Panc1 (cell line): ENCODE measurements at regions not wholly inside any gene's neighbourhood (a gene's known extent, or its start where the extent isn't known, plus 50 kb on each side); places are given as distances from the start of the nearest gene placed in this dataset.

ENCODE experiments used
- ATAC-seq: fragments of 200-7000 bp; cut with Tn5 transposase; 2 replicates; pipeline ENCODE4 v1.9.1; 2020; ENCODE audit warnings: mild to moderate bottlenecking, moderate library complexity
- BruUV-seq: library from RNA; stranded (reverse); fragments of 400-500 nt; replicated peaks from 2 replicates; lab custom pipeline; 2021; lab: Mats Ljungman, UMichigan
- CTCF ChIA-PET: fragments of 300-600 bp; sonication (Branson Sonifier 250); formaldehyde crosslinking; loops from one replicate; lab custom pipeline; 2022; ENCODE audit warnings: antibody characterized with exemption; lab: Charles Lee
- POLR2A ChIA-PET: fragments of 300-600 bp; sonication (Branson Sonifier 250); formaldehyde crosslinking; loops from one replicate; lab custom pipeline; 2022; ENCODE audit warnings: antibody characterized with exemption; lab: Charles Lee
- DNase-seq: peaks from one replicate; pipeline ENCODE4 v3.0.0-alpha.2; 2010; ENCODE audit warnings: low read depth, low spot score
- H3K27ac ChIP-seq: 2 replicates; pipeline ENCODE4 v1.5.1; 2011; ENCODE audit warnings: mild to moderate bottlenecking, low read length, inconsistent platforms
- H3K27me3 ChIP-seq: fragments of 200-500 bp; sonication (Bioruptor generic); 2 replicates; pipeline ENCODE4 v1.6.0; 2014; ENCODE audit warnings: low read length, inconsistent platforms; ENCODE audit not compliant: control insufficient read depth, insufficient read depth
- H3K36me3 ChIP-seq: fragments of 200-500 bp; sonication (Bioruptor generic); 2 replicates; pipeline ENCODE4 v1.5.1; 2014; ENCODE audit warnings: inconsistent platforms, mild to moderate bottlenecking, low read length, moderate library complexity; ENCODE audit not compliant: control insufficient read depth, insufficient read depth
- H3K4me1 ChIP-seq: 2 replicates; pipeline ENCODE4 v1.5.1; 2011; ENCODE audit warnings: inconsistent platforms, mild to moderate bottlenecking, low read length, moderate library complexity; ENCODE audit not compliant: control insufficient read depth, insufficient read depth
- H3K4me3 ChIP-seq, 2 experiments: 2 replicates each; pipeline ENCODE4 v1.5.1; 2011 to 2012; ENCODE audit warnings: low read depth in 2 of 2, low read length in 2 of 2, mild to moderate bottlenecking in 2 of 2, inconsistent platforms in 1 of 2, moderate library complexity in 1 of 2
- H3K9me3 ChIP-seq: fragments of 200-500 bp; sonication (Bioruptor generic); 2 replicates; pipeline ENCODE4 v1.5.1; 2014; ENCODE audit warnings: low read depth, mild to moderate bottlenecking, inconsistent platforms, low read length, moderate library complexity; ENCODE audit not compliant: control insufficient read depth, insufficient read depth
- POLR2AphosphoS5 ChIP-seq: IDR thresholded peaks from 2 replicates; pipeline ENCODE4 v1.6.1; 2012; ENCODE audit warnings: mild to moderate bottlenecking, low read depth, low read length, moderate library complexity
- REST ChIP-seq, 2 experiments: IDR thresholded peaks; 2 replicates each; pipeline ENCODE4 v1.6.1; 2011 to 2012; ENCODE audit warnings: low read depth in 2 of 2, control low read depth in 1 of 2, low read length in 1 of 2, mild to moderate bottlenecking in 1 of 2, moderate library complexity in 1 of 2; ENCODE audit not compliant: insufficient read depth in 1 of 2
- SIN3A ChIP-seq: IDR thresholded peaks from 2 replicates; pipeline ENCODE4 v1.6.1; 2012; ENCODE audit warnings: low read depth, mild to moderate bottlenecking, low read length, moderate library complexity, borderline replicate concordance; ENCODE audit not compliant: insufficient read depth
- TCF7L2 ChIP-seq: IDR thresholded peaks from 2 replicates; pipeline ENCODE4 v1.6.1; 2011; ENCODE audit warnings: mild to moderate bottlenecking, low read depth, low read length, inconsistent platforms
- in situ Hi-C: cut with HindIII; loops from 2 replicates; pipeline ENCODE4 v1.10.0; 2016; ENCODE audit warnings: low sequenced_read_pairs, low pct_unique_long_range_greater_than_20kb
- intact Hi-C: fragments of 100-400 bp; cut with micrococcal nuclease; formaldehyde crosslinking; loops from one replicate; pipeline ENCODE4 v1.10.0; 2022; ENCODE audit not compliant: unreplicated experiment
- TF ChIP-seq, protein P1 (sequence below): fragments of 450-650 bp; IDR thresholded peaks from 2 replicates; pipeline ENCODE4 v1.5.1; 2017; ENCODE audit warnings: mild to moderate bottlenecking

DNA sequence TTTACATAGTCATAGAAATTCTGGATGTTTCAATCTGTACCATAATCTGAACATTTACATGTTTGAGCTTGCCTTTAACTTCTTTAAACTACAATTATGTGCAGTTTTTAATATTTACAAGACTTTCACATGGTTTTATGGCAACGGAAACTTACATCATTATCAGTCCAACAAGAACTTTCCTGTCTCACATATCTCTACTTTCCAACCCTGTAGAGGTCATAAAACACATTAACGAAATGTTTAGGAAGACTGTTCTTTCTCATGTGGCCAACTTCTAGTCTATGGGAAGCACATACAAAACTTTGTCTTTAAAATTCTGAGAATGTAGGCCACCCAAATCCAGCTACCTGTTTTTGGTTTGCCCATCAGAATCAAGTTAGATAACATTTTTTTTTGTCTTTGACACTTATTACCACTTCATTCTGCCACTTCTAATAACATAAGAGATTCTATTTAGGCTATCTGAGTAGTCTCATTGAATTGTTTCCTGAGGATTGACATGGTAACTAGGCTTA lies 693.2 kb downstream of the KCNJ3 start:
- in situ Hi-C loops = no loop called here
- CTCF ChIA-PET = no interaction called here

DNA sequence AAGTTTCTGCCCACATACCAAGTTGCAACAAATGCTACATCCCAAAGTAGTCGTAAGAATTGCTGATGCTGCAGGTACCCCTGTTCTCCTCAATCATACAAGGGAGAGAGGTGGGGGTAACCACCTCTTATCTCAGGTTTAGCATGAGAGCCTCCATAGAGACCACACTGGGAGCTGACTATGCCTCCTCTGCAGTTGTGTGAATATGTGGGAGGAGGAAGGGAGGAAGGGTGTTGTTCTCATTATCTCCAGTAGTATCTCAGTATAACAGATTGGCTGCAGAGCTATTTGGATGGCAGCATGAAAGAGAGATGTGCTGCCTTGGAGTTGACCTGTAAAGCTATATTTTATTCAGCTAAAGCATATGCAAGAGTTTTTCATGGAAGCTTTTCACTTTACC lies 690.7 kb downstream of the KCNJ3 start:
- ATAC-seq = no peak
- no peaks in the 10 kb centered on the region for H3K27me3 ChIP-seq
- no peaks in the 10 kb centered on the region for H3K4me1 ChIP-seq
- H3K9me3 ChIP-seq = no peaks in the 10 kb centered on the region
- no TSS peak for BruUV-seq
- intact Hi-C loops = loop anchor here (5.0 kb wide), 1 partner anchor 628 kb away; no protein-coding TSS in a partner anchor
- no peak for TF ChIP-seq SIN3A
- no peak for TF ChIP-seq REST (IDR thresholded peaks at IDR 0.05; ENCODE audit: insufficient read depth in 1 of 2, low read depth in 2 of 2, low read length in 1 of 2)
- TF ChIP-seq TCF7L2 = no peak
- TF ChIP-seq POLR2AphosphoS5 = no peak
- TF ChIP-seq, protein P1, sequence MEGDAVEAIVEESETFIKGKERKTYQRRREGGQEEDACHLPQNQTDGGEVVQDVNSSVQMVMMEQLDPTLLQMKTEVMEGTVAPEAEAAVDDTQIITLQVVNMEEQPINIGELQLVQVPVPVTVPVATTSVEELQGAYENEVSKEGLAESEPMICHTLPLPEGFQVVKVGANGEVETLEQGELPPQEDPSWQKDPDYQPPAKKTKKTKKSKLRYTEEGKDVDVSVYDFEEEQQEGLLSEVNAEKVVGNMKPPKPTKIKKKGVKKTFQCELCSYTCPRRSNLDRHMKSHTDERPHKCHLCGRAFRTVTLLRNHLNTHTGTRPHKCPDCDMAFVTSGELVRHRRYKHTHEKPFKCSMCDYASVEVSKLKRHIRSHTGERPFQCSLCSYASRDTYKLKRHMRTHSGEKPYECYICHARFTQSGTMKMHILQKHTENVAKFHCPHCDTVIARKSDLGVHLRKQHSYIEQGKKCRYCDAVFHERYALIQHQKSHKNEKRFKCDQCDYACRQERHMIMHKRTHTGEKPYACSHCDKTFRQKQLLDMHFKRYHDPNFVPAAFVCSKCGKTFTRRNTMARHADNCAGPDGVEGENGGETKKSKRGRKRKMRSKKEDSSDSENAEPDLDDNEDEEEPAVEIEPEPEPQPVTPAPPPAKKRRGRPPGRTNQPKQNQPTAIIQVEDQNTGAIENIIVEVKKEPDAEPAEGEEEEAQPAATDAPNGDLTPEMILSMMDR = no peak
- CTCF ChIA-PET = no interaction called here
- DNase-seq = no peak
- in situ Hi-C loops = no loop called here
- H3K27ac ChIP-seq = no peak overlapping the region
- H3K36me3 ChIP-seq = no peaks in the 10 kb centered on the region
- no peak overlapping the region for H3K4me3 ChIP-seq
- POLR2A ChIA-PET = no interaction called here

More for the DNA sequence above, 693.2 kb downstream of the KCNJ3 start:
- Histone ChIP-seq H3K36me3 (no peaks in the 10 kb centered on the region), H3K9me3 (no peaks in the 10 kb centered on the region), H3K4me1 (no peaks in the 10 kb centered on the region), H3K27me3 (no peaks in the 10 kb centered on the region), H3K27ac (no peak overlapping the region), H3K4me3 (no peak overlapping the region)
- BruUV-seq = no TSS peak
- intact Hi-C loops = no loop called here
- DNase-seq = no peak
- TF ChIP-seq SIN3A = no peak
- TF ChIP-seq TCF7L2 = no peak
- no peak for TF ChIP-seq POLR2AphosphoS5
- no peak for TF ChIP-seq REST (IDR thresholded peaks at IDR 0.05; ENCODE audit: insufficient read depth in 1 of 2, low read depth in 2 of 2, low read length in 1 of 2)
- TF ChIP-seq, protein P1 = no peak
- POLR2A ChIA-PET = no interaction called here
- no peak for ATAC-seq
